ENCODE measurements at regions not wholly inside any gene's neighbourhood (a gene's known extent, or its start where the extent isn't known, plus 50 kb on each side); places are given as distances from the start of the nearest gene placed in this dataset.
"Not testable (repeated sequence)": the region's sequence is repeated elsewhere in the genome, so short reads cannot be mapped to it uniquely, and the experiment has no call there.

DNA sequence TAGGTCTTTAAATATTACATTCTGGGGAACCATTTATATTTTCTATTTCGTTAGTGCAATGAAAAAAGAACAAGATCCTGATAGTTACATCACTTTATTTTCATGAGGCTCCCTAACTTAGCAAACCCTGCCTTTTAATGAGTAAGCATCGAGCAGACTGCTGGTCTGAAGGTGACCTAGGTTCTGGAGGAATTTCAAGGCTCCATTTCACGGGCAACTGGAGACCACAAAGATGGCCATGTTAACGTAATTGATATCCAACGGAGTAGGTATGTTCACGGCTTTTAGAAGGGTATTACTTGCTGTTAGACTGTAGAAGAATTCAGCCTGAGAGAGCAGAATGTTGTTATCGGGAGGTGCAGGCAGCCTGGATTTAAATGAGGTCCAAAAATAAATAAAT, 1597.6 kb downstream of the EFNB2 start:
- no peak for DNase-seq (ENCODE audit: low read depth, low spot score)

GRCh38 chr13:104936304-104936703, 1599.2 kb downstream of the EFNB2 start:
- no peak for DNase-seq (ENCODE audit: low read depth, low spot score)

- DNase-seq (ENCODE audit: low read depth, low spot score): not testable (repeated sequence)
Observed at GRCh38 chr13:104920513-104920912, 1614.9 kb downstream of the EFNB2 start.

DNA sequence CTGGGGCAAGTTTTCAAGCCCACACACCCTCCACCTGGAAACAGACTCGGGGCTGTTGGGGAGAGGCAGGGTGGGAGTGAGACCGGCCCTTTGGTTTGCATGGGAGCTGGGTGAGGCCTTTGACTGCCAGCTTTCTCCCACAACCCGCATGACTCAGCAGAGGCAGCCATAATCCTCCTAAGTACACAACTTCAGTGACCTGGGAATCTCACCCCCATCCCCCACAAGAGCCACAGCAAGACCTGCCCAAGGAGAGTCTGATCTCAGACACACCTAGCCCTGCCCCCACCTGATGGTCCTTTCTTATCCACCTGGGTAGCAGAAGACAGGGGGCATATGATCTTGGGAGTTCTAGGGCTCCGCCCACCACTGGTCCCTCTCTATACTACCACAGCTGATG, 1615.4 kb downstream of the EFNB2 start:
- DNase-seq (ENCODE audit: low read depth, low spot score): no peak

DNA sequence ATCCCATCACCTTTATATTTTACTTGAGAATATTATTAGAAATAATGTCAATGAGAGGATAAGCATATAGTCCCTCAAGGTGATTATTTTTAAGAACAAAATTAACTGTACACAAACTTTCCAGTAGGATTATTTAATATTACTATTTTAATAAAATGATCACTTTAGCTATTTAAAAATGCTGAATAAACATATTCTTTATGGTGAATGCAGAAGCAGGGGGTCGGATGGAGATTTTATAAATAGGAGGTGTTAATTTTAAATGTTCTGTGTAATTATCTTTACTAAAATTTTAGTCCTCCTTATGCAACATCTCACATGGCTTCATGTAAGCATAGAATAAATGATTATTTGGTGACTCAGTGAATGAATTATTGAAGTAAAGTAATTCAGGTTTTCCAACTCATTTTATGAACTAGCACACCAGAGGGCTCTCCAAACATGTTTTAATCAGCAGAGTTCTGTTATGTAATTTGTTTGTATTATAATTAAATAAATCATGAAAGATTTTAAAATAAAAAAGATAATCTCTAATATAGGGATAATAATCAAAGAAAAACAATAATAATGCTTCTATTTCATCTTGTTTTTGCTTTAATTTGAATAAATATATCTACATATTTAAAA, 1635.2 kb downstream of the EFNB2 start:
- DNase-seq (ENCODE audit: low read depth, low spot score): no peak

DNA sequence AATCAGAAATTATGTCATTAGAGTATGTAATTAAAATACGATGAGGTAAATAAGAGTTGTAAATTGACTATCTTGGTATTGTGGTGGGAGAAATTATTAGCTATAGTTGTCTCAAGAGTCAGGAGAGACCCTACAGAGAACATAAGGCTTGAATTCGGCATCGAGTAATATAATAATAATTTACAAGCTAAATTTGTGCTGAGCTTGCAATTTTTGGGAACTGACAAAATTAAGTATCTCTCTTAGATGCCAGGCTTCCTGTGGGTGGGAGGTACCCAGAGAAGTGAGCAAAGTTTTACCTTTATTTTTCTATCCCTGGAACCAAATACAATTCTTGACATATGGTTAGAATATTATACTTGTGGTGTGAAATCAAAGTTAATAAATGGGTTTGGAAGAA, 1637.0 kb downstream of the EFNB2 start:
- no peak for DNase-seq (ENCODE audit: low read depth, low spot score)

DNA sequence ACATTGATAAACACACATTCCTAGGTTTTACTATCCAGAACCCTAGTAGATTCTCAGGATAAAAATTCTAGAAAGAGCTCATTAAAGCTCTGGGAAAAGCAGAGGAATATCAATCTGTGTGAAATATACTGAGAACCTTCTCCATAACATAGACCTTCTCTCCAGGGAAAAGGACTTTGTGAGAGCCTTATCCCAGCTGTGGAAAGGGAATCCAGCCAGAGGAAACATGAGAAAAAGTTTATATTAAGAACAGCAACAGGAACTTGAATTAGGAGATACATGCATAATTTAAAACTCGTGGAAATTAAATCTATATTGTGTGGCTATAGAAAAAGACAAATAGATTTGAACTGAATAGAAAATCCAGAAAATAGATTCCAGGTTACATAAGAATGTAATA, 1639.9 kb downstream of the EFNB2 start:
- no peak for DNase-seq (ENCODE audit: low read depth, low spot score)

GRCh38 chr13:104875038-104875754, 1660.3 kb downstream of the EFNB2 start:
- DNase-seq (ENCODE audit: low read depth, low spot score): no peak

DNA sequence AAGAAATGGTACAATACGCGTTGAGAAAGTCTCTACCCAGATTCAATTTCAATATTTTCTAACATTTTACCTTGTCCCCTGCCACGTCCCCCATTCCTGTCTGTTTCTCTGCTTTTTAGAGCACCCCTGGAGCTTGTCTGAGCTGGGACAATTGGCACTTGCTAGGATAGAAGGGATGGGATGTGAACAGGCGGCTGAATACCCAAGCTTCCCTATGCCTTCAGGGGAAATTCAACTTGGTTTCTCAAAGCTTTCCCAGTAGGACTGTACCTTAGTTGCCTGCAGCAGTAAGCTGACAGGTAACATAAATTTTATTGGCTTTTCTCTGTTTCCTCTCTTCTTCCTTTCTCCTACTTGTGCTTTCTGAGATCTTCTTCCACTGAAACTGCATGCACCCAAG, 1663.3 kb downstream of the EFNB2 start:
- DNase-seq (ENCODE audit: low read depth, low spot score): no peak

DNA sequence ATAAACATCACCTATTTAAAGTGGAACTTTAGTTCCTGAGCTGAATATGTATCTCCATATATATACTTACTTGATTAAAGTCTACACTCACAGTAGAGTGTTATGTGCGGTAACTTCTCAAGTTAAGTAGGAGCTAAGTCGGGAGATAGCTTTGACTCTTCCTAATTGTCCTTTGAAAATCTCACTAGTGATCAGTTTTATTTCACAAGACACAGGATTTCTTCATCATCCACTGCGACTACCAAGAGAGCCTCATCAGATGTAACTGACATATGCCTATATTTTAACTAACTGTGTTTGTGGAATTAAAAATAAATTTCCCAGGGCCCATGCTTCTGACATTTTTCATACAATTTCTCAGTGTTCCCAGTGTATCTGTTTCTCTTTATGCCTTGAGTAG, 1664.0 kb downstream of the EFNB2 start:
- no peak for DNase-seq (ENCODE audit: low read depth, low spot score)

DNA sequence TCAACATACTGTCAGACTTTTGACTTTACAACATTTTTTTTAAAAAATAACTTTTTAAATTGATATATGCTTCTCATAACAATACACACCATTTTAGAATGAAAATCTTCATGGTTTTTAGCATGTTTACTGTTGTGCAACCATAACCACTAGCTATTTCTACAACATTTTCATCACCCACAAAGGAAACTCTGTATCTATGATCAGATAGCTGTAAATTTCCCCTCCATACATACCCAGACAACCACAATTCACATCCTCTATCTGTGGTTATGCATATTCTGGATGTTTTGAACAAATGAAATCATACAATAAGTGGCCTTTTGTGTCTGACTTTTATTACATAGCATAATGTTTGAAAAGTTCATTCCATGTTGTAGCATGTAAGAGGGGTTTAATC, 1666.0 kb downstream of the EFNB2 start:
- no peak for DNase-seq (ENCODE audit: low read depth, low spot score)

DNA sequence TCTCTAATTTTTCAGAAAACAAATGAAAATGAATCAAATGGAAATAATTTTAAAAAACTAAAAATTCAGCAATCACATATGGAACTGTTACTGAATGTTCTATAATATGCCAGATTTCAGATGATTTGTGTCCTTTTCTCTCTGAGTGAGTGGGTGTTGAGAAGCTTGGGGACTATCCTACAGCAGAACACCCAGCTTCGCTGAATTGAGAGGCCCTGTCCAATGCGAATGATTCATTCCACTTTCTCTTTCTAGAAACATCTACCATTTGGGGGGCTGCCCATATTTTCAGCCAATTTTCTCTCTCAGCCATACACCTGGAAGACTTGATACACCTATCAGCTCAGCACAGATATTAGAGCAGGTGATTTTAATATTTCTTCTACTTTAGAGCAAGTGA, 1666.7 kb downstream of the EFNB2 start:
- no peak for DNase-seq (ENCODE audit: low read depth, low spot score)

DNA sequence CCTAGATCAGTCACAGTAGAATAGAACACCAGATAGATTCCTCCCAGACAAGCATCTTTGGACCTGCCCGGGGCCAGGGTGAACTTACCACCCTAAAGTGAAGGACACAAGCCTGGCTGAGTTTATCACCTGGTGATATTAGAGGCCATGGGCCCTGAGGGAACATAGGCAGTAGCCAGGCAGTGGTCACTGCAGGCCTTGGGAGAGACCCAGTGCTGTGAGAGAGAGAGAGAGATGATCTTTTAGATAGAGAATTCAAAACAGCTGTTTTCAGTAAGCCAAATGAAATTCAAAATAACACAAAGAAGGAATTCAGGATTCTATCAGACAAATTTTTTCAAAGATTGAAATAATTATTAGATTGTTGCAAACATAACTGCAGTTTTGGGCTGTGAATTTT, 1679.9 kb downstream of the EFNB2 start:
- DNase-seq (ENCODE audit: low read depth, low spot score): no peak

- no peak for DNase-seq (ENCODE audit: low read depth, low spot score)
Observed at GRCh38 chr13:104854698-104855097, 1680.8 kb downstream of the EFNB2 start.

DNA sequence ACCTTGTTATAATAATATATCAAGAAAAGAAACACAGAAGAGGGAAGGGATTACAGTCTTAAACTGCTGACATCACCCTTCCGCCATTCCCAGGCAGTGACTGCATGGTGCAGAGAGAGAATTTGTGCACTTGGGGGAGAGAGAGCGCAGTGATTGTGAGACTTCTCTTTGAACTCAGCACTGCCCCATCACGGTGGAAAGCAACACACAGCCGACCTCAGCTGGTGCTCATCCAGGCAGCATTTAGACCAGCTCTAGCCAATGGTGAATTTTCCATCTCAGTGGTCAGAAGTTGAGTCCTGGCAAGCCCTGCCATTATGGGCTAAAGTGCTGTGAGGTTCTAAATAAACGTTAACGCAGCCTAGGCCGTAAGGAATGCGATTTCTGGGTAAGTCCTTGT, 1681.5 kb downstream of the EFNB2 start:
- no peak for DNase-seq (ENCODE audit: low read depth, low spot score)

DNA sequence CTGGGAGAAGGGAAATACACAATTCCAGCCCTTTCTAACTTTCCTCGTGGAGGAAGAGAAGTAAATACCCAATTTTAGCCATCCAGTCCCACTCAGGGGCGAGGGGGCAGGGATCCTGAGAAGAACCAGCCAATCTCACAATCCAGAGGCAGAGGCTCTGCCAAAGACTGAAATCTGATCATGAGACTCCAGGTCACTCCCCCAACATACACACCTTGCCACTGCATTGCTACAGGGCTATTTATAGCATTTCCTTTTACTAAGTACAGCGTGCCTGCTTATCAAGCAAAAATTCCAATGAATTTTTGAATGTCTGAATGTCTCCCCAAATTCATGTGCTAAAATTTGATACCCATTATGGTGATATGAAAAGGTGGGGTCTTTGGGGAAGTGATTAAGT, 1687.5 kb downstream of the EFNB2 start:
- no peak for DNase-seq (ENCODE audit: low read depth, low spot score)

DNA sequence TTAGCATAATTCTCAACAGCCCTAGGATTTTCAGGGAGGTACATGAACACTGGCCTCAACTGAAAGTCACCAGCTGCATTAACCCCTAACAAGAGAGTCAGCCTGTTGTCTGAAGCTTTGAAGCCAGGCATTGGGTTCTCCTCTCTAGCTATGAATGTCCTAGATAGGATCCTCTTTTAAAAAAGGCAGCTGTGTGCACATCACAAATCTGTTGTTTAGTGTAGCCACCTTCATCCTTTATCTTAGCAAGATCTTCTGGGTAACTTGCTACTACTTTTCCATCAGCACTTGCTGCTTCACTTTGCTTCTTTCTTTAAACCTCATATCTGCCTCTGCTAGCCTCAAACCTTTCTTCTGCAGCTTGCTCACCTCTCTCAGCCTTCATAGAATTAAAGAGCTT, 1692.1 kb downstream of the EFNB2 start:
- DNase-seq (ENCODE audit: low read depth, low spot score): no peak

- DNase-seq (ENCODE audit: low read depth, low spot score): no peak
Observed at GRCh38 chr13:104841110-104841509, 1694.4 kb downstream of the EFNB2 start.

DNA sequence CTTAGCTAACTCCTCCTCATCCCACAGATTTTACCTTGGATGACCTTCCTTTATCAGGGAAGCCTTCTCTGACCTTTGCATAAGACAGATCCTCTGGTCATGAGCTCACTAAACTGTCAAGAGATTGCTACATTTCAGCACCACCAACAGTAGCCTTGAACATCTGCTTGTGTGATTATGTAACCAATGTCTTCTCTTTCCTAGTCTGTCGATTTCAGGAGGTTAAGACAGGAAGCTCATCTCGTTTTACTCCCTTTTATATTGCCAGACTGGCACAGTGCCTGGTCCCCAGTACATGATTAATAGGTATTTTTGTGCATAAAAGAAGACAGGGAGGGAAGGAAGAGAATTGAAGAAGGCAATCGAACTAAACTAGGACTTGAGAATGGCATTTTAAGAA, 1697.7 kb downstream of the EFNB2 start:
- DNase-seq (ENCODE audit: low read depth, low spot score): no peak

- no peak for DNase-seq (ENCODE audit: low read depth, low spot score)
Observed at GRCh38 chr13:104833221-104833620, 1702.2 kb downstream of the EFNB2 start.

- no peak for DNase-seq (ENCODE audit: low read depth, low spot score)
Observed at GRCh38 chr13:104832231-104832630, 1703.2 kb downstream of the EFNB2 start.

DNA sequence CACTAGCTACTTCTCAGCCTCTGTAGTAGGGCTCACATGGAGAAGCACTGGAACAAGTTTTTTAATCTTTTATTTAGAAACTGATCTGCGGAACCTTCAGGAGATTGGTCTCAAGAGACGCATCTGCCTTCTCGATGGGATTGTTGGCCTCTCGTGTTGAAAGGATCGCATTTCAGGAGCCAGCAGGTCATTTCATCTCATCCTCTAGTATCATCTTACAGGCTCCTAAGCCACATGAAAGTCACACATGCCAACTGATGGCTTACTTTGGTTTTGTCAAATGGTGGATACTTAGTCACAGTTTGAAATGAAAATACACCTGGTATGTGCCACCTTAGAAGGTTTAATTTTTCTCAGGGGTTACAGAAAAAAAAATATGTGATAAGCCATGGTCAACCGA, 1703.6 kb downstream of the EFNB2 start:
- no peak for DNase-seq (ENCODE audit: low read depth, low spot score)

DNA sequence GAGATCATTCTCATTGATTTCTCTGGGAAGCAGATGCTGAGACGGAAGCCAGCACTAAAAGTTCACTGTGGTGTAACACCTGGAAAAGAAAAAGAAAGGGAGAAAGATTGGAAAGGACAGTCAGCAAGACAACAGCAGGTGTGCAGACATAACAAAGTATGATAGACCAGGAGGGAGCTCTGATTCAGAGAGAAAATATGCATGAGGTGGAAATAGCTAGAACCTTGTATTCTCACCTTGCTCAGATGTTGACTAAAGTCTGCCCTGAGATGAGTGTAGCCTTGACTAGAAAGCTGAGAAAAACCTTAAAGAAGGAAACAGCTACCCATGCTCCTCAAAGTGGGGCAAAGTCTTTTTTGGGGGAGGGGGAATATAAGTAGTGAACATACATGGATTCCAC, 1711.8 kb downstream of the EFNB2 start:
- no peak for DNase-seq (ENCODE audit: low read depth, low spot score)

- no peak for DNase-seq (ENCODE audit: low read depth, low spot score)
Observed at GRCh38 chr13:104823071-104823470, 1712.4 kb downstream of the EFNB2 start.

All from pulmonary artery endothelial cell (primary cell).